HepG2 (cell line): ENCODE measurements at regions not wholly inside any gene's neighbourhood (a gene's known extent, or its start where the extent isn't known, plus 50 kb on each side); places are given as distances from the start of the nearest gene placed in this dataset.

Experiments used
- ATAC-seq: fragments of 200-7000 bp; cut with Tn5 transposase; 3 replicates; pipeline ENCODE4 v1.9.1; 2020; ENCODE audit warnings: mild to moderate bottlenecking, moderate library complexity
- BruUV-seq: library from RNA; stranded (reverse); fragments of 400-500 nt; replicated peaks from 2 replicates; lab custom pipeline; 2021; lab: Mats Ljungman, UMichigan
- CTCF ChIA-PET: fragments of 300-600 bp; formaldehyde crosslinking; extraction: SDS; loops from one replicate; lab custom pipeline; 2021; ENCODE audit warnings: low total read pairs, inconsistent platforms, low intra/inter-chr PET ratio; lab: Yijun Ruan, JAX
- POLR2A ChIA-PET: fragments of 350-600 bp; sonication (Branson Sonifier 250); formaldehyde crosslinking; loops from one replicate; lab custom pipeline; 2020; ENCODE audit warnings: antibody characterized with exemption, inconsistent platforms; lab: Yijun Ruan, JAX
- DNase-seq: peaks from one replicate; pipeline ENCODE4 v3.0.0-alpha.2; 2015; ENCODE audit warnings: low spot score
- FAIRE-seq: peaks from 3 replicates; lab custom pipeline; 2011; peaks lifted over from hg19 to GRCh38; lab: Jason Lieb, UNC
- H2AFZ ChIP-seq: one replicate; pipeline ENCODE4 v1.6.1; 2011; ENCODE audit warnings: low read length, inconsistent platforms
- H3K27ac ChIP-seq: fragments of 300-600 bp; 3 replicates; pipeline ENCODE4 v1.8.0; 2011; ENCODE audit warnings: mixed run types, mild to moderate bottlenecking, mixed read lengths, low read length, inconsistent platforms; ENCODE audit not compliant: insufficient read depth; ENCODE audit errors: extremely low read length
- H3K27me3 ChIP-seq, 2 experiments: fragments of 200-600 bp in 1 of 2; 2 replicates in 1 of 2; 3 replicates in 1 of 2; pipeline versions ENCODE4 v1.6.0 to v1.8.0; 2011; ENCODE audit warnings: low read length in 2 of 2, mild to moderate bottlenecking in 2 of 2, moderate library complexity in 2 of 2, inconsistent platforms in 1 of 2; ENCODE audit not compliant: insufficient read depth in 2 of 2, control insufficient read depth in 1 of 2
- H3K36me3 ChIP-seq, 2 experiments: fragments of 200-600 bp in 1 of 2; replicated peaks in 1 of 2; 2 replicates in 1 of 2; 3 replicates in 1 of 2; pipeline versions ENCODE4 v1.5.1 to v1.8.0; 2011; ENCODE audit warnings: low read length in 2 of 2, inconsistent platforms in 1 of 2; ENCODE audit not compliant: insufficient read depth in 2 of 2, control insufficient read depth in 1 of 2
- H3K4me1 ChIP-seq: 2 replicates; pipeline ENCODE4 v1.5.1; 2012; ENCODE audit warnings: low read length, inconsistent platforms; ENCODE audit not compliant: insufficient read depth
- H3K4me2 ChIP-seq: 2 replicates; pipeline ENCODE4 v1.6.0; 2011; ENCODE audit warnings: low read depth, low read length, inconsistent platforms
- H3K4me3 ChIP-seq, 3 experiments: fragments of 200-600 bp in 1 of 3; sonication (generic), shearing (Covaris generic) in 1 of 3; replicated peaks in 1 of 3; 2 replicates each; pipeline ENCODE4 v1.5.1; 2011 to 2016; ENCODE audit warnings: low read length in 3 of 3, inconsistent platforms in 2 of 3, low read depth in 2 of 3, mild to moderate bottlenecking in 2 of 3, control low read depth in 1 of 3, mixed read lengths in 1 of 3; ENCODE audit not compliant: insufficient read depth in 1 of 3
- H3K79me2 ChIP-seq: one replicate; pipeline ENCODE4 v1.6.1; 2011; ENCODE audit warnings: low read length, inconsistent platforms; ENCODE audit not compliant: insufficient read depth
- H3K9ac ChIP-seq: 2 replicates; pipeline ENCODE4 v1.6.0; 2011; ENCODE audit warnings: mild to moderate bottlenecking, low read depth, low read length, inconsistent platforms; ENCODE audit not compliant: insufficient read depth
- H3K9me3 ChIP-seq: 2 replicates; pipeline ENCODE4 v1.5.1; 2012; ENCODE audit warnings: mild to moderate bottlenecking, low read length
- H4K20me1 ChIP-seq: 2 replicates; pipeline ENCODE4 v1.6.0; 2011; ENCODE audit warnings: inconsistent platforms, mild to moderate bottlenecking, low read length, moderate library complexity; ENCODE audit not compliant: insufficient read depth
- AHR ChIP-seq: IDR thresholded peaks from 2 replicates; pipeline ENCODE4 v1.6.1; 2018; ENCODE audit warnings: missing genetic modification reagents, missing compliant biosample characterization
- BORCS8-MEF2B ChIP-seq: sonication (generic); formaldehyde crosslinking; IDR thresholded peaks from 2 replicates; pipeline ENCODE4 v1.8.0; 2022; ENCODE audit warnings: mild to moderate bottlenecking, missing genetic modification reagents
- CTCF ChIP-seq: sonication (generic); formaldehyde crosslinking; IDR thresholded peaks from 2 replicates; pipeline ENCODE4 v1.5.0; 2020; ENCODE audit warnings: mild to moderate bottlenecking, missing genetic modification reagents, moderate library complexity
- HNRNPLL ChIP-seq: fragments of 200-400 bp; formaldehyde crosslinking; IDR thresholded peaks from 2 replicates; pipeline ENCODE4 v1.6.1; 2017; ENCODE audit warnings: mild to moderate bottlenecking, low read depth, low read length; ENCODE audit not compliant: poor library complexity, severe bottlenecking
- ZNF652 ChIP-seq: IDR thresholded peaks from 2 replicates; pipeline ENCODE4 v1.6.1; 2016; ENCODE audit warnings: low read depth, borderline replicate concordance
- ZNF800 ChIP-seq: sonication (generic); formaldehyde crosslinking; IDR thresholded peaks from 2 replicates; pipeline ENCODE4 v1.4.0; 2020; ENCODE audit warnings: missing genetic modification reagents
- WGBS: methylation state at CpG from one replicate; pipeline ENCODE4 v1.1.6; 2017; ENCODE audit warnings: low lambda C conversion rate; 5-methylcytosine and 5-hydroxymethylcytosine counted together
- in situ Hi-C: cut with HindIII; loops from 2 replicates; pipeline ENCODE4 v1.10.0; 2017; ENCODE audit warnings: low pct_unique_long_range_greater_than_20kb; ENCODE audit not compliant: extremely low pct_ligation_motif_present
- intact Hi-C: fragments of 100-400 bp; cut with micrococcal nuclease; formaldehyde crosslinking; loops from one replicate; pipeline ENCODE4 v1.10.0; 2022; ENCODE audit not compliant: unreplicated experiment
- TF ChIP-seq, protein P1 (sequence below): sonication (generic); formaldehyde crosslinking; IDR thresholded peaks from 2 replicates; pipeline ENCODE4 v1.5.1; 2020; ENCODE audit warnings: mild to moderate bottlenecking, missing genetic modification reagents, moderate library complexity

- Histone ChIP-seq H3K79me2 (no peaks in the 10 kb centered on the region), H3K27ac (no peak overlapping the region), H3K27me3 (peaks cover 0 to 26% of the 10 kb centered on the region in 2 experiments; a peak in 2 of 5 replicates), H3K4me3 (no peak overlapping the region), H2AFZ (no peak overlapping the region), H3K4me2 (peak overlapping the region; percentile 24; the same call in 1 of the 2 replicates), H4K20me1 (no peaks in the 10 kb centered on the region), H3K36me3 (no peaks in the 10 kb centered on the region), H3K9me3 (no peaks in the 10 kb centered on the region), H3K4me1 (peaks cover 9% of the 10 kb centered on the region; the same call in 1 of the 2 replicates), H3K9ac (no peak overlapping the region)
- ChIA-PET CTCF (no interaction called here), POLR2A (no interaction called here)
- in situ Hi-C loops (no loop called here), intact Hi-C loops (no loop called here)
- TF ChIP-seq, protein P1, sequence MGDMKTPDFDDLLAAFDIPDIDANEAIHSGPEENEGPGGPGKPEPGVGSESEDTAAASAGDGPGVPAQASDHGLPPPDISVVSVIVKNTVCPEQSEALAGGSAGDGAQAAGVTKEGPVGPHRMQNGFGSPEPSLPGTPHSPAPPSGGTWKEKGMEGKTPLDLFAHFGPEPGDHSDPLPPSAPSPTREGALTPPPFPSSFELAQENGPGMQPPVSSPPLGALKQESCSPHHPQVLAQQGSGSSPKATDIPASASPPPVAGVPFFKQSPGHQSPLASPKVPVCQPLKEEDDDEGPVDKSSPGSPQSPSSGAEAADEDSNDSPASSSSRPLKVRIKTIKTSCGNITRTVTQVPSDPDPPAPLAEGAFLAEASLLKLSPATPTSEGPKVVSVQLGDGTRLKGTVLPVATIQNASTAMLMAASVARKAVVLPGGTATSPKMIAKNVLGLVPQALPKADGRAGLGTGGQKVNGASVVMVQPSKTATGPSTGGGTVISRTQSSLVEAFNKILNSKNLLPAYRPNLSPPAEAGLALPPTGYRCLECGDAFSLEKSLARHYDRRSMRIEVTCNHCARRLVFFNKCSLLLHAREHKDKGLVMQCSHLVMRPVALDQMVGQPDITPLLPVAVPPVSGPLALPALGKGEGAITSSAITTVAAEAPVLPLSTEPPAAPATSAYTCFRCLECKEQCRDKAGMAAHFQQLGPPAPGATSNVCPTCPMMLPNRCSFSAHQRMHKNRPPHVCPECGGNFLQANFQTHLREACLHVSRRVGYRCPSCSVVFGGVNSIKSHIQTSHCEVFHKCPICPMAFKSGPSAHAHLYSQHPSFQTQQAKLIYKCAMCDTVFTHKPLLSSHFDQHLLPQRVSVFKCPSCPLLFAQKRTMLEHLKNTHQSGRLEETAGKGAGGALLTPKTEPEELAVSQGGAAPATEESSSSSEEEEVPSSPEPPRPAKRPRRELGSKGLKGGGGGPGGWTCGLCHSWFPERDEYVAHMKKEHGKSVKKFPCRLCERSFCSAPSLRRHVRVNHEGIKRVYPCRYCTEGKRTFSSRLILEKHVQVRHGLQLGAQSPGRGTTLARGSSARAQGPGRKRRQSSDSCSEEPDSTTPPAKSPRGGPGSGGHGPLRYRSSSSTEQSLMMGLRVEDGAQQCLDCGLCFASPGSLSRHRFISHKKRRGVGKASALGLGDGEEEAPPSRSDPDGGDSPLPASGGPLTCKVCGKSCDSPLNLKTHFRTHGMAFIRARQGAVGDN (CRISPR knock-in tag) = 0 out of 2 replicates have a peak, but pooled peaks have one; percentile 12
- TF ChIP-seq CTCF (no peak), BORCS8-MEF2B (CRISPR knock-in tag) (no peak), AHR (CRISPR knock-in tag) (no peak), HNRNPLL (peak; percentile 46), ZNF652 (CRISPR knock-in tag) (peak; percentile 71; the same call in 1 of the 2 replicates), ZNF800 (CRISPR knock-in tag) (0 out of 2 replicates have a peak, but pooled peaks have one; percentile 22)
- 14% methylated on average over 28 of the region's 60 CpGs for WGBS
- no TSS peak for BruUV-seq
- FAIRE-seq (no peak), ATAC-seq (peak; percentile 94), DNase-seq (no peak)
Observed at GRCh38 chr5:114055318-114056184, 306.3 kb upstream of the KCNN2 start.
